ENCODE measurements at regions not wholly inside any gene's neighbourhood (a gene's known extent, or its start where the extent isn't known, plus 50 kb on each side); places are given as distances from the start of the nearest gene placed in this dataset.
A peak's percentile ranks its signal among the peaks of the same experiment; 100 is the strongest.

DNA sequence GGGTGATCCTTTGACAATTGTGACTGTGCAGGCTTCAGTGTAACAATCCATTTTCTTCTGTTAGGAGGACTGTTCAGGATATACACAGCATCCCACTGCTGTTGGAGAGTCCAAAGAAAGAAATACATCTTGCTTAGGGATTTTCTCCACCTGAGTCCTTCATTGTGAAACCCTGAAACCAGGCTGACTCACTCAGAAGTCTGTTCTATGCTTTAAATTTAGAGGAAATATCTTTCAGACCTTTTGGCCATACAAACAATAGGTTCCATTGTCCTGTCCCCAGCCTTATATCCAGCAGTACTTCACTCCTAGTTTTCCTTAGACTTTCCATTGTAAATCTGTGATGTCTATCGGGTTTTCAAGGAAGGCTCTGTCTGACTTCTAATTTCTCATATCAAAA lies 379.1 kb downstream of the SUCLA2 start:
- Mint-ChIP-seq H3K27ac (ENCODE audit: unreplicated experiment) (no peak overlapping the region), H3K4me3 (no peak overlapping the region), H3K4me1 (peaks cover 32% of the 10 kb centered on the region), H3K27me3 (ENCODE audit: low read depth) (no peaks in the 10 kb centered on the region), H3K36me3 (ENCODE audit: low read depth) (no peaks in the 10 kb centered on the region), H3K9me3 (peaks cover 3% of the 10 kb centered on the region)
- DNase-seq (ENCODE audit: low read depth, low spot score), result no peak
- TF ChIP-seq, protein P1, sequence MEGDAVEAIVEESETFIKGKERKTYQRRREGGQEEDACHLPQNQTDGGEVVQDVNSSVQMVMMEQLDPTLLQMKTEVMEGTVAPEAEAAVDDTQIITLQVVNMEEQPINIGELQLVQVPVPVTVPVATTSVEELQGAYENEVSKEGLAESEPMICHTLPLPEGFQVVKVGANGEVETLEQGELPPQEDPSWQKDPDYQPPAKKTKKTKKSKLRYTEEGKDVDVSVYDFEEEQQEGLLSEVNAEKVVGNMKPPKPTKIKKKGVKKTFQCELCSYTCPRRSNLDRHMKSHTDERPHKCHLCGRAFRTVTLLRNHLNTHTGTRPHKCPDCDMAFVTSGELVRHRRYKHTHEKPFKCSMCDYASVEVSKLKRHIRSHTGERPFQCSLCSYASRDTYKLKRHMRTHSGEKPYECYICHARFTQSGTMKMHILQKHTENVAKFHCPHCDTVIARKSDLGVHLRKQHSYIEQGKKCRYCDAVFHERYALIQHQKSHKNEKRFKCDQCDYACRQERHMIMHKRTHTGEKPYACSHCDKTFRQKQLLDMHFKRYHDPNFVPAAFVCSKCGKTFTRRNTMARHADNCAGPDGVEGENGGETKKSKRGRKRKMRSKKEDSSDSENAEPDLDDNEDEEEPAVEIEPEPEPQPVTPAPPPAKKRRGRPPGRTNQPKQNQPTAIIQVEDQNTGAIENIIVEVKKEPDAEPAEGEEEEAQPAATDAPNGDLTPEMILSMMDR (conservative IDR thresholded peaks at IDR 0.05), result no peak

DNA sequence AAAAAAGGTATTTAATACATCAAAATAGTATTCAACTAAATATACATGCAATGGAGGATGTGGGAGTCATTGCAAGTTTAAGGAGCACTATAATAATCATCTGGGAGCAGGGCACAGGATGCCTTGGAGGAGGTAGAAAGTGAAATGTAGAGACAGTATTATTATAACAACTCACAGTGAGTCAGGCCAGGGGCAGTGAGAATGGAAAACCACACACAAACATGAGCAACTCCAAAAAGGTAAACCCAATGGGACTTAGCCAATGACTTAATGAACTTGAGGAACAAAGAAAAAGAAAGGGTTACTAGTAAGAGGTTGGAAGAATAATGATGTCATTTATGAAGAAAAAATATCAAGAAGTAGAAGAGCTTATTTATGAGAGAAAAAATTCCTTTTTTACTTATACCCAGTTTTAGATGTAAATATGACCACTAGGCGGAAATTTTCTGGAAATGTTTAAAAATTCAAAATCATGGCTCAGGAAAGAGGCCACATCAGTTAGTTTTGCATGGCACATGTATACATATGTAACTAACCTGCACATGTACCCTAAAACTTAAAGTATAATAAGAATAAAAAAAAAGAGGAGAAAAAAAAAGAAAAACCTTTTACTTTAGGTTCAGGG lies 389.3 kb downstream of the SUCLA2 start:
- H3K4me3 Mint-ChIP-seq, result no peak overlapping the region
- H3K27me3 Mint-ChIP-seq (ENCODE audit: low read depth), result no peaks in the 10 kb centered on the region
- TF ChIP-seq, protein P1 (conservative IDR thresholded peaks at IDR 0.05), result no peak
- no peak for DNase-seq (ENCODE audit: low read depth, low spot score)
- H3K9me3 Mint-ChIP-seq, result peaks cover 11% of the 10 kb centered on the region
- H3K27ac Mint-ChIP-seq (ENCODE audit: unreplicated experiment), result no peak overlapping the region
- H3K4me1 Mint-ChIP-seq, result no peaks in the 10 kb centered on the region
- peaks cover 4% of the 10 kb centered on the region for H3K36me3 Mint-ChIP-seq (ENCODE audit: low read depth)

DNA sequence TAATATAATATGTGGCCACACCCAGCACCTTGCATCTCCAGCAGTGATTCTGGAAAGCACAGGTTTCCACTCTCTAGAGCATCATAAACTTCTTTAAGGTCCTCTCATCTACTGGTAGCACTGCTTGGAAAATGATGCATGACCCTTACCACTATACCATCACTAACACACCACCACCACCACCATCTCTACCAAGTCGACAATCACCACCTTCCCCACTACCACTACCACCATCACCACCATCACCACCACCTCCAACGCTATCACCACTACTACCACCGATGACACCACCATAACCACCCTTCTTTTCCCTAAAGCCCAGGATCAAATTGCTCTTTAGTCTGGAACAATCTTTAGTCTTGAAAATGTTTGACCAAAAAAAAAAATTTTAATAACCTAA lies 390.4 kb downstream of the SUCLA2 start:
- no peak for DNase-seq (ENCODE audit: low read depth, low spot score)
- Mint-ChIP-seq H3K36me3 (ENCODE audit: low read depth) (peaks cover 4% of the 10 kb centered on the region), H3K27me3 (ENCODE audit: low read depth) (no peaks in the 10 kb centered on the region), H3K27ac (ENCODE audit: unreplicated experiment) (no peak overlapping the region), H3K4me1 (no peaks in the 10 kb centered on the region), H3K9me3 (peaks cover 11% of the 10 kb centered on the region), H3K4me3 (no peak overlapping the region)
- TF ChIP-seq, protein P1 (conservative IDR thresholded peaks at IDR 0.05), result no peak

DNA sequence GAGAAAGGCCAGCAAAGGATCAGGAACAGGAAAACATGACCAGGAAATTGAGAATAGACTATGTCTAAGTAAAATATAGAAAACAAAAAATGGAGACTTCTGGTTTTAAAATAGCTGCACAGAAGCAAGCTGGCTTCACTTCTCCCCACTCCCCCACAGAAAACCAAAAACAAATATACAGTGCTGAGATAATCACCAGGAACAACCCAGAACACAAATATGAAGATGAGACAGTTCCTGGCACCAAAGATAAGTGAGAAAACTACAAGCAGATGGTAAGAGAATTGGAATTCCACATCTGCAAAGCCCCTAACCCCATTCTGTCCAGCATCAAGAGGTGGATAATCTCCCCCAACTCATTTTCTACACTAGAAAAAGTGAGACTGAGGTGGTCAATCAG lies 397.7 kb downstream of the SUCLA2 start:
- H3K27me3 Mint-ChIP-seq (ENCODE audit: low read depth), result no peaks in the 10 kb centered on the region
- H3K4me1 Mint-ChIP-seq, result no peaks in the 10 kb centered on the region
- peaks cover 2% of the 10 kb centered on the region for H3K36me3 Mint-ChIP-seq (ENCODE audit: low read depth)
- no peak for DNase-seq (ENCODE audit: low read depth, low spot score)
- H3K4me3 Mint-ChIP-seq, result no peak overlapping the region
- TF ChIP-seq, protein P1 (conservative IDR thresholded peaks at IDR 0.05), result no peak
- H3K9me3 Mint-ChIP-seq, result peaks cover 4% of the 10 kb centered on the region
- no peak overlapping the region for H3K27ac Mint-ChIP-seq (ENCODE audit: unreplicated experiment)

DNA sequence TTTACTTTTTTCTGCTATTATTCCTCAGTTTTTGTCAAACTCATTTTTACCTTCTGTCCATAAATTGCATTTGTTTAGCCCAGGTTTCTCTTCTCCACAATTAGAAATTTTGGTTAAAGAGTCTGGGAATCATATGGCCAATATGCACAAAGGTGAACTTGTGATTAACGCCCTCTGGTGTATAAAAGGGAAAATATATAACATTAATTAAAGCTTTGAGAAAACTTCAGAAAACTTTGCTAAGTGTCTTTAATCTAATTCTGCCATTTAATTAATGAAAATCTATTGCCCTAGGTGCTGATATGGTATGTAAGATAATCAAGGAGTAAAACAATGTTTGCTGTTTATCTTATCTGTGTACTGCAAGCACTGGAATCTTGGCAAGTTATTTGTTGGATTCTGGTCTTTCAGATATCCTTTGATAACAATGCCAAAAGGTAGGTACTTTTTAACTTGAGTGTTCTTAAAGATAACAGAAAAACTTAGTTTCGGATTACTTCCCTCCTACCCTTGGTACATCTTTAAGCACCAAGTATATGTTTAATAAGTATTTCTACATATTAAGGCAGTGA lies 402.6 kb downstream of the SUCLA2 start:
- TF ChIP-seq, protein P1 (conservative IDR thresholded peaks at IDR 0.05), result peak; percentile 52
- Mint-ChIP-seq H3K27ac (ENCODE audit: unreplicated experiment) (no peak overlapping the region), H3K9me3 (peaks cover 5% of the 10 kb centered on the region), H3K4me3 (no peak overlapping the region), H3K4me1 (no peaks in the 10 kb centered on the region), H3K27me3 (ENCODE audit: low read depth) (no peaks in the 10 kb centered on the region), H3K36me3 (ENCODE audit: low read depth) (no peaks in the 10 kb centered on the region)
- no peak for DNase-seq (ENCODE audit: low read depth, low spot score)

Measured in neural crest cell (in vitro differentiated cells).